ENCODE measurements at regions not wholly inside any gene's neighbourhood (a gene's known extent, or its start where the extent isn't known, plus 50 kb on each side); places are given as distances from the start of the nearest gene placed in this dataset.
"Not testable (repeated sequence)": the region's sequence is repeated elsewhere in the genome, so short reads cannot be mapped to it uniquely, and the experiment has no call there.

GRCh38 chr7:130804220-130804619 is 70.2 kb upstream of the KLF14 start:
- Histone ChIP-seq H3K36me3 (no peaks in the 10 kb centered on the region), H3K27me3 (peaks cover 6% of the 10 kb centered on the region), H3K27ac (no peak overlapping the region), H3K9me3 (no peaks in the 10 kb centered on the region), H3K4me3 (replicated peaks in 1 of 3) (no peak overlapping the region), H3K4me1 (no peaks in the 10 kb centered on the region)
- intact Hi-C loops (cut with DNase I): no loop called here
- WGBS, 2 donors: 73 to 80% methylated on average over 3 of the region's 3 CpGs
- DNase-seq: no peak
- TF ChIP-seq POLR2A (IDR thresholded peaks at IDR 0.05) (no peak), CTCF (IDR thresholded peaks at IDR 0.05) (no peak)

- WGBS, 2 donors: 96 to 98% methylated on average over 4 of the region's 4 CpGs
- H3K4me1 ChIP-seq; intact Hi-C loops (cut with DNase I); H3K27ac ChIP-seq; DNase-seq; H3K27me3 ChIP-seq; H3K4me3 ChIP-seq (replicated peaks in 1 of 3); H3K9me3 ChIP-seq; H3K36me3 ChIP-seq: not testable (repeated sequence)
These were observed 78.8 kb upstream of the KLF14 start for GRCh38 chr7:130812819-130813218.

GRCh38 chr7:130814778-130815335 is 80.8 kb upstream of the KLF14 start:
- no peak overlapping the region for H3K4me3 ChIP-seq (replicated peaks in 1 of 3)

GRCh38 chr7:130818056-130818455 is 84.0 kb upstream of the KLF14 start:
- Histone ChIP-seq H3K27me3 (no peaks in the 10 kb centered on the region), H3K4me1 (no peaks in the 10 kb centered on the region), H3K9me3 (no peaks in the 10 kb centered on the region), H3K4me3 (replicated peaks in 1 of 3) (no peak overlapping the region), H3K27ac (no peak overlapping the region), H3K36me3 (no peaks in the 10 kb centered on the region)
- DNase-seq: no peak
- WGBS, 2 donors: 79% methylated on average over 2 of the region's 2 CpGs
- TF ChIP-seq POLR2A (IDR thresholded peaks at IDR 0.05) (no peak), CTCF (IDR thresholded peaks at IDR 0.05) (no peak)
- intact Hi-C loops (cut with DNase I): no loop called here

More at GRCh38 chr7:130814778-130815335, 80.8 kb upstream of the KLF14 start:
- intact Hi-C loops (cut with DNase I): no loop called here
- TF ChIP-seq POLR2A (IDR thresholded peaks at IDR 0.05): no peak
- peak in 3 of 6 experiments; percentile 19 to 36 (median 34) for TF ChIP-seq CTCF (IDR thresholded peaks at IDR 0.05)
- no peaks in the 10 kb centered on the region for H3K9me3 ChIP-seq
- 40 to 41% methylated on average over 2 of the region's 2 CpGs for WGBS, 2 donors
- H3K27me3 ChIP-seq: no peaks in the 10 kb centered on the region
- no peak for DNase-seq
- no peaks in the 10 kb centered on the region for H3K4me1 ChIP-seq
- no peak overlapping the region for H3K27ac ChIP-seq
- no peaks in the 10 kb centered on the region for H3K36me3 ChIP-seq

- TF ChIP-seq CTCF (IDR thresholded peaks at IDR 0.05) (no peak), POLR2A (IDR thresholded peaks at IDR 0.05) (no peak)
- H3K27ac ChIP-seq: no peak overlapping the region
- no peaks in the 10 kb centered on the region for H3K4me1 ChIP-seq
- no peak overlapping the region for H3K4me3 ChIP-seq (replicated peaks in 1 of 3)
- intact Hi-C loops (cut with DNase I): no loop called here
- H3K9me3 ChIP-seq: no peaks in the 10 kb centered on the region
- 86 to 91% methylated on average over 3 of the region's 3 CpGs for WGBS, 2 donors
- H3K36me3 ChIP-seq: no peaks in the 10 kb centered on the region
- no peaks in the 10 kb centered on the region for H3K27me3 ChIP-seq
- no peak for DNase-seq
These were observed 87.9 kb upstream of the KLF14 start for GRCh38 chr7:130821864-130822263.

- intact Hi-C loops (cut with DNase I): no loop called here
- Histone ChIP-seq H3K36me3 (no peaks in the 10 kb centered on the region), H3K4me3 (replicated peaks in 1 of 3) (no peak overlapping the region), H3K9me3 (no peaks in the 10 kb centered on the region), H3K4me1 (no peaks in the 10 kb centered on the region), H3K27ac (no peak overlapping the region), H3K27me3 (no peaks in the 10 kb centered on the region)
- DNase-seq: no peak
- 61 to 66% methylated on average over 2 of the region's 2 CpGs for WGBS, 2 donors
- TF ChIP-seq POLR2A (IDR thresholded peaks at IDR 0.05): no peak
- TF ChIP-seq CTCF (IDR thresholded peaks at IDR 0.05): no peak
These were observed 88.6 kb upstream of the KLF14 start for GRCh38 chr7:130822642-130823041.
